GM18873 (cell line): ENCODE measurements at regions not wholly inside any gene's neighbourhood (a gene's known extent, or its start where the extent isn't known, plus 50 kb on each side); places are given as distances from the start of the nearest gene placed in this dataset.

ENCODE experiments used
- ATAC-seq: cut with Tn5 transposase; IDR thresholded peaks from one replicate; pipeline ENCODE4 v1.9.1; 2021; ENCODE audit warnings: mild to moderate bottlenecking, moderate library complexity, moderate number of reproducible peaks; ENCODE audit not compliant: unreplicated experiment, low FRiP score

DNA sequence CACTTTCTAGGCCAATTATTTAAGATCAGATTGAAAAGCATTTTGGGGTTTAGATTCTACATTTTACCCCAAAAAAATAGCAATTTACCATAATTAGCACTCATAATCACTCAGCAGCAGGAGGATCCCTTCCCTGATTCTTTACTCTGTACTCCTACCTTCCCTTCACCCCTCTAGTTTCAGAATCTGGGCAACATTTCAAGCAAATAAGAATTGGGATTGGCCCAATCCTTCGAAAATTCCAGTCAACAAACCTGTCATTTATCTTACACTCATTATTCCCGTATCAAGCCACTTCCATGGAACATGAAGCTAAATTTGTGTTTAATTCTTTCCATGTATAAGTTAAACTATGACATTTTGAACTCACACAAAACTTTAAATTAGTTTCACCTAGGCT is 349.1 kb upstream of the USP15 start:
- ATAC-seq, result no peak

DNA sequence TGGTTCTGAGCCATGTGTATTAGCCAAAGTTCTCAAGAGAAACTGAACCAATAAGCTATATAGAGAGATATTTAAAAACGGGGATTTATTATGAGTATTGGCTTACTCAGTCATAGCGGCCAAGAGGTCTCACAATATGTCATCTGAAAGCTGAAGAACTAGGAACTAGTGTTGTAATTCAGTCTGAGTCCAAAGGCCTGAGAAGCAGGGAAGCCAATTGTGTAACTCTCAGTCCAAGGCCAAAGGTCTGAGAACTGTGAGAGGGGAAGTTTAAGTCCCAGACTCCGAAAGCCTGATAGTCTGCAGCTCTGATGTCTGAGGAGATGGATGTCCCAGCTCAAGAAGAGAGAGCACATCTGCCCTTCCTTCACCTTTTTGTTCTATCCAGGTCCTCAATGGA is 344.8 kb upstream of the USP15 start:
- no peak for ATAC-seq

DNA sequence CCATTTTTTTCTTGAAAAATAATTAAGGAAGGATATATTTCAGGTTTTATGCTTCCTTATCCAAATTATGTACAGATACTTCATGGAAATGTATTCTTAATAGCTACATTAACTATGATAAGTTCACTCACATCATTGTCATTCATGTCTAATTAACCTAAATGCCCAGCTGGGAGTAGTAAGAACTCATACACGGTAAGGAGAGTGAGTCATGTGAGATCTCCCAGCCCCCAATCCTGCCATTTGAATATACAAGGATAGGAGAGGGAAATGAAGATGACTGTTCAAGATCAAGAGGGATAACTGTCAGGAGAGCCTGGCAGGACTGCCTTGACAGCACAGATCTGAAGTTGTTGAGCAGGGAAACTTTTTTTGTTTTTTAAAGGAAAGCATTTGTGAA is 343.4 kb upstream of the USP15 start:
- no peak for ATAC-seq

DNA sequence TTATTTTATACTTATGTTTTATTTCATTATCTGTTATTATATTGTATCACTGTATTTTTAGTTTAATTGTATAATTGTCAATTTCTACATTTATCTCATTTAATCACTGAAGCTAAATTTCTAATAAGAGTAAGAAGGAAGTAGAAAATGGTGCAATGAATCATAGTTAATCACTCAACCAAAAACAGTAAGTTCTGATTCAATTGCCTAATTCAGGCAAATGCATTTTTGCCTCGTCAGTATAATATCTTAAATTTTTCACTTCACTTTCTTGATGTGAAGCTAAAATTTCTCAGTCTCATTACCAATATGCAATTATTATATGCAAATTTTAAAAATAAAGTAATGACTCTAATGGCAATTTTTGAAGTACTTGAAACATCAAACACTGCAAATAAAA is 340.5 kb upstream of the USP15 start:
- ATAC-seq, result no peak

DNA sequence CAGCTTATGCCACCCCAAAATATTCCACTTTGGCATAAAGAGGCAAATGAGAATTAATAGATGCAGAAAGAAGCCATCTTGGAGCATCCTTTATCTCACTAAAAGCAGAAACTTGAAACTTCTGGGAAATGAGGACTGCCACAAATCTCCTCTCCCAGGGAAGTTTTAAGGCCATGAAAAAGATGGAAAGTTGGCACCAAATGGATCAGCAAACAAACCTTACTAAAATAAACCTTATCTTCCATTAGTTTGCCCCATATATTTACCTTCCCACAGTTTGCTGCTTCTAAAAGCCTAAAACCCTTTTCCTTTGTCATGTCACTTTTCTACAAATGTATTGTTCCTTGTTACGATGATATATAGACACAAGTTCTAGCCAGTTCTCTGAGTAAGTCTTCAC is 340.0 kb upstream of the USP15 start:
- ATAC-seq, result no peak

DNA sequence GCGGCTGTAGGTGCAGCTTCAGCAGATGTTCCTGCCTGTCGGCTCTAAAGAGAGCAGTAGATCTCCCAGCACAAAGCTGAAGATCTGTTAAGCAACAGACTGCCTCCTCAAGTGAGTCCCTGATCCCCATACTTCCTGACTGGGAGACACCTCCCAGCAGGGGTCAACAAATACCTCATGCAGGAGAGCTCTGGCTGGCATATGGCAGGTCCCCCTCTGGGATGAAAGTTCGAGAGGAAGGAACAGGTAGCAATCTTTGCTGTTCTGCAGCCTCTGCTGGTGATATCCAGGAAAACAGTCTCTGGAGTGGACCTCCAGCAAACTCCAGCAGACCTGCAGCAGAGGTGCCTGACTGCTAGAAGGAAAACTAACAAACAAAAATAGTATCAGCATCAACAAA is 337.1 kb upstream of the USP15 start:
- no peak for ATAC-seq

DNA sequence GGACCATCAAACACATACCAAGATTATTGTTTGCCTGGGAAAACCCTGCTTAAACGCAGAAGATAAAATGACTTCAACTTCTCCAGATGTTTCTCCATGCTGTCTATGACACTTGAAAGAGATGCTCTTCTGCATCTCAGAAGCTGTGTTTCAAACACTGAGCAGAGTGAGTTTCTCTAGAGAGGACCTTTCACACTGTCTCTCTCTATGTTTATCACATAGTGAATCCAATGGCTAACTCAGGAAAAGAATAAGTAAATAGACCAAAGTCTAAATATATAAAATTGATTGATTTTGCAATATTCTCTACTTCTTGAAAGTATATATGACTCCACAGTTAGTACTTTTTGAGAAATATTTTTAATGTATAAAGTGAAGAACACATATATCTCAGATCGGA is 325.6 kb upstream of the USP15 start:
- no peak for ATAC-seq

DNA sequence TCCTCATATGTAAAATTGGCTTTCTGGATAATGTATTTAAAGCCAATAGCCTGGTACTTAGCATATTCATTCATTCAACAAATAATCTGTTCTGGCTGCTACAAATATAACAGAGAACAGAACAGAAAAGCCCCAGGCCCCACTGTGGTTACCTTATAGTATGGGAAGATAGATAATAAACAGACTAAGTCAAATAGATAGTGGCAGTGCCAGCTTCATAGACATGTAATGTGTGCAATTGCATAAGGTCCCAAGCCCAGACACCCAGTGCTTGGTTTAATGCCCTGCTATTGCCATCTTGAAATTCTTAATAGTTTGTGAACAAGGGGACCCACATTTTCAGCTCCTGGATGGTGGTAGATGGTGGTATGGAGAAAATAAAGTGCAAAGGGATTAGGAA is 320.2 kb upstream of the USP15 start:
- no peak for ATAC-seq

DNA sequence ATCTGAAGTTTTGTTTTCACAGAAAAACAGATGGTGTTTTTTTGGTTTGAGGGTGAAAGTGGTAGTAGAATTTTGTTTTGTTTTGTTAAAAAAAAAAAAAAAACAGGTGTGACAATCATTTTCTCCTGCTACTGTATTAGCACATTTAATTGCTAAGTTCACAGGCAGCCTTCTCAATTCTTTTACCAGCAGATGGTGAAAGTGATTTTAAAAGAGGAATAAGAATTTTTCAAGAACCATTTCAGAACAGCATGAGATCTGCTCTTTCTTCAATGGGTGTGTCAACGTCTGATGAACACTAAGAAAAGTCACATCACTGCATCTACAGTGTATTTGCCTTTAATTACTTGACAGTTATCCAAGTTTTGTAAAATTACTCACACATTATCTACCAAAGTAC is 303.7 kb upstream of the USP15 start:
- no peak for ATAC-seq

DNA sequence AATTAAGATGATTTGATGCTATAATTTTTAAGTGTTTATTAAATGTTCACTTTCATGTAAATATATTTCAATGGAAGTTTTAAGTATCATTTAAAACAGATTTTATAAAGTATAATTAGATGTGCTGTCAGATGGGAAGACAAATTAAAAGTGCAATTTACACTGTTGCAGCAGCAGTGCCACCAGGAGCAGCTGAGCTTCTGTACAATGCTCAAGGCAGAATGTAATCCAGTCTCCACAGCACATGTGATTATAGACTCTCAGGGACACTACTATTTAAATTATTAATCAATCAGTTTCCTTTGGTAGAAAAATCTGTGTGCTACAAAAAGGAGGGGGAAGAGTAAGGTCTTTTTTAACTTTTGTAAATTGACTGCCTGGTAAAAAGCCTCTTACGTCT is 285.7 kb upstream of the USP15 start:
- no peak for ATAC-seq

DNA sequence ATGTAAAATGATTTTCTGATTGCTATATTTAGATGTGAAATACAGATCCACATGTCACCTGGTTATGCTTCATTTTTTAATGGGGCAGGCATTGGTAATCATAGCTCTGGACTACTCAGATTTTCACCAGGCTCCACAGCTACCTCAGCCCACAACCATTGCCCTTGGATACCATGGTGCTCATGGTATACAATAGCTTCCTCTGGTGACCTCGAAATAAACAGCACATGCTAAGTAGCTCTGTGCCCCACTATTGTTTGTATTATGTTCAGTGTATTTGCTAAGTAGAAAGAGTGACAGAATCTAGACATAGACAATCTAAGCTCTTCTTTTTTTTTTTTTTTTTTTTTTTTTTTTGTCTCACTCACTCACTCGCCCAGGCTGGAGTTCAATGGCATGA is 274.4 kb upstream of the USP15 start:
- ATAC-seq, result no peak

DNA sequence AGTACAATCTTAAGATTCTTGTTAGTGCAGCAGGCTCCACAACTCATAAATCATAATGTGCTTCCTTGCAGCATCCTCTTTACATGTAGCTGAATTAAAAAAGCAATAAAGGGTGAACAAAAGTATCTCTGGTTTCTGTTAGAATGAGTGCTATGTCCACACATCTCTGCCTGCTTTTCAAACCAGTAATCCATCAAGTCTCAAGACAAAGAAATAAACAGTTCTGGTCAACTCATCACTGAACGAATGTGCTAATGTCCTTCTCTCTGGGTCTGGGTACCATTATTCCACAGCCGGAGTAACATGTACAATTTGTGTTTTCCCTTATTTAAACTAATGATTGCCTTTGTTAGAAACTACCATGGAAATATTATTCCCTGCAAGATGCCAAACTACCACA is 273.0 kb upstream of the USP15 start:
- ATAC-seq, result no peak

DNA sequence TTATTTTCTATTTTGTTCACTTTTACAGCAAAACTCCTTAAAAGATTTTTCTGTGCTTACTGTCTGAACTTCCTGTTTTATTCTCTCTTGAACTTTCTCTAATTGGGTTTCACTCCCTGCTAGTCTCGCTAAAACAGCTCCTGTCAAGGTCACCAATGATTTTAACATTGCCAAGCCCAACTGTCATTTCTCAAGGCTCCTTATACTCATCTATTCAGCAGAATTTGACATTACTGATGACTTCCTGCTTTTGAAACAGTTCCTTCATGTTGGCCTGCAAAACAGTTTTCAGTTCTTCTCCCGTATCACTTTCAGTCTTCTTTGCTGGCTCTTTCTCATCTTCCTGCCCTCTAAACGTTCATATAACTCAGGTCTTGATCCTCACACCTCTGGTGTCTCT is 268.5 kb upstream of the USP15 start:
- ATAC-seq, result no peak

DNA sequence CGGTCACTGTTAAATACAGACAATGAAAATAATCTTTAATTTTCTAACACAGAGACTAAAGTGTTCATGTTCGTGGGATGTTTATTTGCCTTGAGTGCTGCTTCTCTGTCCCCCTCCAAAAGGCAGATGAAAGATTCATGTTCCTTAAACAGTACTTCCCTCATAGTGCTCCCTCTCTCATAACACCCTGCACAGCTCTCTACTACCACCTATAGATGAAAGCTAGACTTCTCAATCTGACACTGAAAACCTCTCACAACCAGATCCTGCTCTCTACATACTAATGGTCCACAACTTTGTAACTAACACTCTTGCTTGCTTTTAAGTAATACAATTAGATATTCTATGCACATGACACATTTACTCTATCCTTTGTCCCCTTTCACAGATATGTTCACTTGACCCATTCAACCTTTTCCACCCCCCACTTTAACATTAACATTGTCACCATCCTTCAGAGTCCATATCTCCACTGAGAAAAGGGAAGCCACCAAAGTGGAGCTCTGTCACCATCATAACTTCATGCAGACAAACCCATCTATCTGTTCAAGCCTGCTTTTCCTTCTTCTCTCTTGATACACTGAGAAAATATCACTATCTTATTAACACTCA is 266.4 kb upstream of the USP15 start:
- ATAC-seq, result no peak

DNA sequence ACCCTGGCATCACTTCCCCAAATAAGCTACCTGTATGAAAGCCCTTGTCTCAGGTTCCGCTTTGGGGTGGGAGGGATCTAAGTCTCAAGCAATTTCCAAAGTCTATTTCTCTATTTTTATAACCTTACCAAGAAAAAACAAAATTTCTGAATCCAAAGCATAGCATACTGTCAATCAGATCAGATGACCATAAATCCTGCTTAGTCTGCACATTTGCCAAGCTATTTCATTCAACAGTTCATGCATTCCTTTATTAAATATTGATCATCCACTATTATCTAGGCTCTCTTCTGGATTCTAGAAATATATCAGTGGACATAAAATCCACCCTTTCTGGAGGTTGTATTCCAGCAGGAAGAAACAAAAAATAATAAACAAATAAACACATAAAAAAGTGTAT is 263.5 kb upstream of the USP15 start:
- no peak for ATAC-seq

DNA sequence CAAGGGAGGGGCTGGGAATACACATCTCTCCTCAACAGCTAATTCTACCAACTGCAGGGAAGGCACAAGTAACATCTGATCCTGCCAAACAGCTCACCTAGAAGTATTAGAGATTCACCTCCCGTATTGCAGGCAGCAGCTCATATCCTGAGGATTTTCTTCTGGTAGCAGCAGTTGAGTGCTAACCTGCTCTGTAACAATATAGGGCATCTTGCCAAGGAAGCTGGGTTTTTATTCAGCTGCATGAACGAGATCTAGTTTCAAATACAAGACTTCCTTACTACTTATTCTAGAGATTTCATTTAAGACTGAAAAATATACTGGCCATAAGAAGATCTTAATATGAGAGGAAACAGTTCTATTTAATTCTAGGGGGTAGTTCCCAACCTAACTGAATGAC is 261.4 kb upstream of the USP15 start:
- no peak for ATAC-seq

DNA sequence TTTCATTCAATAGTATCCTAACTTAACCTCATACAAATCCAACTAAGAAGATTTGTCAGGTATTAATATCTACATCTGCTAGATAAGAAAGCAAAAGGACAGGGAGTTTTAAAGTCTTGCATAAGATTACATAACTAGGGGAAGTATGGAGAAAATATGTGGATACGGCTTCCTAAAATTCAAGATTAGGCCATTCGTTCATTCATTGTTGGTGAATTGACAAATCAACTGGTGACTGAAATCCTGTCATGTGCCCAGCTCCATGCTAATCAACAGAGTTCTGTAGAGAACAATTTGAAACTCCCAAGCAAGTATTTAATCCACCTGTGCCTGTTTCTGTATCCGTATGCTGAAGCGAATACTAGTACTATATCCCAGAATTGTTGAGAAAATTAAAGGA is 260.9 kb upstream of the USP15 start:
- ATAC-seq, result no peak

DNA sequence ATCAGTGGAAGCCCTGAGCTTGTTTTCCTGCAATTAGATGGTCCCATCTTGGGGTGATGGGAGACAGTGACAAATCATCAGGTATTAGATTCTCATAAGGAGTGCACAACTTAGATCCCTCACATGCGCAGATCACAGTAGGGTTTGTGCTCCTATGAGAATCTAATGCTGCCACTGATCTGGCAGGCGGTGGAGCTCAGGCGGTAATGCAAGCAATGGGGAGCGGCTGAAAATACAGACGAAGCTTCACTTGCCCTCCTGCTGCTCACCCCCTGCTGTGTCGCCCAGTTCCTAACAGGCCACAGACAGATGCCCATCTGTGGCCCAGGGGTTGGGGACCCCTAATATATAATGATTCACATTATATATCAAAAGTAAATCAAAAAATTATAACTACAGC is 258.8 kb upstream of the USP15 start:
- no peak for ATAC-seq

DNA sequence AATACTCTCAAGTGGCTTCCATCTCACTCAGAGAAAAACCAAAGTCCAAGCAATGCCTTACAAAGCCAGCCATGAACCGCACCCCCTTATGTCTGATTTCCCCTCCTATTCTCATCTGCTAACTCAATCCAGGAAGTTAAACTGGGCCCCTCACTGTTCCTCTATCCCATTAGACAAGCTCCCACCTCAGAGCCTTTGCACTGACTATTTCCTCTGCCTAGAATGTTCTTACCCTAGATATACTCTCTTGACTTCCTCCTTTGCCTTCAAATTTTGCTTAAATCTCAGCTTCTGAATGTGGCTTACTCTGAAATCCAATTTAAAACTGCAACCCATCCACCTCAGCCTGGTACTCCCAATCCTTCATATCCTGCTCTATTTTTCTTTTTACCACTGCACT is 257.0 kb upstream of the USP15 start:
- no peak for ATAC-seq

DNA sequence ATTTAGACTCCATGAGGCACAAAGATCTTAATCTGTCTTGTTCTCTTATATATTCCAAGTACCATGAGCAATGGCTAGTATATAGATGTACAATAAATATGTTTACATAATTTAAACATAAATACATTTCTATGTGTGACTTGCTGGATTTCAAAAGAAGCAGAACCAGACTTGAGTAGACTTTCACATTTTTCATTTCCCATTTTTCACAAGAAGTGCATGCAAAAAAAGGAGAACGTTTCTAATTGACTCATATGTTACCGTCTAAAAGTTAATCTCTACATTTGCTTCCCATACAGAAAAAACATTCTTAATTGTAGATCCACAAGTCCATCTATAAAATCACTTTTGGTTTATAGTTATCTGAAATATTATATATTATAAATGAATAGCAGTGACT is 256.5 kb upstream of the USP15 start:
- no peak for ATAC-seq

DNA sequence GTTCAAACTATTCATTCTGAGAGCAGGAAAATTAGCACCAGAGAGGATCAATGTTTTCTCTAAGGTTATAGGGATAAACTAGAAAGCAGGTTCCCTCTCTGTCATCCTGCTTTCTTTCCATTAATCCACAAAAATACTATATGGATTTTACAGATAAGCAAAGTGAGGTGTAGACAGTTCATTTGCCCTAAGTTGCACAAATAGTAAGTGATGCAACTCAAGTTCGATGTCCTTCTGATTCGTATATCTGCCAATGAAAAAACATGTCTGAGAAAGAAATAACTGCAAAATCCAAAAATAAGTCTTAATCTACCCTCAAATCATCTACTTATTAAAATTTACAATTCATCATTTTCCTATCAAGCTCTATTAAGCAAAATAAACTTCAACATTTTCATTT is 254.6 kb upstream of the USP15 start:
- no peak for ATAC-seq

DNA sequence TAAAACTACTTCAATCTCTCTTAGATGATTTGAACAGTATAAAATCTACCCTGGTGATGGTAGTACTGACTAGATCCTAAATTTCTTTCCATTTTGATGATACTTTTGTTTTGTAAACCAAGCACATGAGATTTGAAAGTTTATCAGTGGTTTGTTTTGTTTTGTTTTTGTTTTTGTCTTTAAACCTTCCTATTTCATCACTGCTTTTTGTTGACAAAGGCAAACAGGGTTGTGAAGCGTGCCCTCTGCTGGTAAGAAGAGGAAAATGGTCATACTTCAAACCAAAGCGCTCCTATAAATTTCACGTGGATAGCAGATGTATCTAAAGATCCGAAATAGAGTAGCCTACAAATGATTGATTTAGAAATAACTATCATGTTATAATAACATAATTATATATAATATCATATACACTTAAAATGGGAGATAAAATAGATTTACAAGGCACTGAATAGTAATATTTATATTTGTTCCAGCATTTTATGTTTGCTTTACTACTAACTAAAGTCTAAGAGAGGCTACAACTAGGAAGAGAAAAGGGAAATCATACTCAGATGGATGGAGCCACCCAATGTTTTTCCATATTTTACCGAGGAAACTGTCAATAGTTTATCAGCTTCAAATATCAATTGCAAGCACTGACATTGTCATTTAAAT is 254.0 kb upstream of the USP15 start:
- ATAC-seq, result no peak

DNA sequence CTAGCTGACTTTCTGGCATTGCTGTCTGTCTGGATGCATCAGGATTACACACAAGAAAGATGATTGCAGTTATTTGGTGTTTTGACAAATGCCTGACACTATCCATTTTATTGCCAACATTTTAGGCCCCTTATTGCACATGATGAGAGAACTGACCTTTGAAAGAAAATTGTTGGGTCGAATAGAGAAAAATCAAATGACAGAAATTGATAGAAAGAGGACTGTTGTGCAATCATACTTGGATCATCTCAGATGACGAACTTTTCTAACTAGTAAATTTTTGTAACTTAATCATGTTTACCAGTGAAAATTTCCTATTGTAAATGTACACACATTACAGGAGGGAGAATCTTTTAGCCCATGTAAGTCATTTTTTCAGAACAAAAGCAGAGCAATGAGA is 251.5 kb upstream of the USP15 start:
- no peak for ATAC-seq
